ENCODE measurements at regions not wholly inside any gene's neighbourhood (a gene's known extent, or its start where the extent isn't known, plus 50 kb on each side); places are given as distances from the start of the nearest gene placed in this dataset.

- Histone ChIP-seq H4K20me1 (ENCODE audit: low read depth, low read length) (no peaks in the 10 kb centered on the region), H3K36me3 (ENCODE audit: low read length) (no peaks in the 10 kb centered on the region), H3K9ac (ENCODE audit: low read length) (no peak overlapping the region), H2AFZ (ENCODE audit: low read depth, low read length, severe bottlenecking) (no peak overlapping the region), H3K4me3 (ENCODE audit: insufficient read depth, low read length, poor library complexity, severe bottlenecking) (no peak overlapping the region), H3K9me2 (replicated peaks; ENCODE audit: insufficient read depth, low read length) (no peaks in the 10 kb centered on the region), H3K79me2 (ENCODE audit: insufficient read depth, low read length) (no peaks in the 10 kb centered on the region), H3K27me3 (ENCODE audit: low read length) (no peaks in the 10 kb centered on the region), H3K27ac (ENCODE audit: low read depth, low read length) (no peak overlapping the region), H3F3A (ENCODE audit: insufficient read depth) (no peaks in the 10 kb centered on the region), H3K4me2 (ENCODE audit: low read depth, low read length, poor library complexity, severe bottlenecking) (no peak overlapping the region), H3K9me3 (ENCODE audit: insufficient read depth, low read length) (0 out of 2 replicates have a peak, but pooled peaks cover 5% of the 10 kb centered on the region)
- no peak for TF ChIP-seq EZH2phosphoT487 (conservative IDR thresholded peaks at IDR 0.05; ENCODE audit: low read length)
- TF ChIP-seq CTCF (IDR thresholded peaks at IDR 0.05; ENCODE audit: insufficient read depth, low read length, poor library complexity, severe bottlenecking) = no peak
These were observed 165.8 kb upstream of the CTTNBP2NL start for GRCh38 chr1:112230232-112230631.

GRCh38 chr1:112231331-112231730 lies 164.7 kb upstream of the CTTNBP2NL start:
- no peaks in the 10 kb centered on the region for H3K79me2 ChIP-seq (ENCODE audit: insufficient read depth, low read length)
- no peak for TF ChIP-seq CTCF (IDR thresholded peaks at IDR 0.05; ENCODE audit: insufficient read depth, low read length, poor library complexity, severe bottlenecking)
- TF ChIP-seq EZH2phosphoT487 (conservative IDR thresholded peaks at IDR 0.05; ENCODE audit: low read length) = no peak
- no peaks in the 10 kb centered on the region for H3F3A ChIP-seq (ENCODE audit: insufficient read depth)

GRCh38 chr1:112232848-112233247 lies 163.2 kb upstream of the CTTNBP2NL start:
- no peaks in the 10 kb centered on the region for H3K27me3 ChIP-seq (ENCODE audit: low read length)
- no peaks in the 10 kb centered on the region for H3K36me3 ChIP-seq (ENCODE audit: low read length)
- no peak overlapping the region for H3K4me2 ChIP-seq (ENCODE audit: low read depth, low read length, poor library complexity, severe bottlenecking)
- H3F3A ChIP-seq (ENCODE audit: insufficient read depth) = no peaks in the 10 kb centered on the region
- 0 out of 2 replicates have a peak, but pooled peaks cover 5% of the 10 kb centered on the region for H3K9me3 ChIP-seq (ENCODE audit: insufficient read depth, low read length)
- H3K9me2 ChIP-seq (replicated peaks; ENCODE audit: insufficient read depth, low read length) = no peaks in the 10 kb centered on the region
- H3K4me3 ChIP-seq (ENCODE audit: insufficient read depth, low read length, poor library complexity, severe bottlenecking) = no peak overlapping the region
- no peak overlapping the region for H3K9ac ChIP-seq (ENCODE audit: low read length)
- TF ChIP-seq CTCF (IDR thresholded peaks at IDR 0.05; ENCODE audit: insufficient read depth, low read length, poor library complexity, severe bottlenecking) (no peak), EZH2phosphoT487 (conservative IDR thresholded peaks at IDR 0.05; ENCODE audit: low read length) (no peak)
- no peaks in the 10 kb centered on the region for H3K79me2 ChIP-seq (ENCODE audit: insufficient read depth, low read length)
- no peak overlapping the region for H2AFZ ChIP-seq (ENCODE audit: low read depth, low read length, severe bottlenecking)
- H4K20me1 ChIP-seq (ENCODE audit: low read depth, low read length) = no peaks in the 10 kb centered on the region
- no peak overlapping the region for H3K27ac ChIP-seq (ENCODE audit: low read depth, low read length)

More at GRCh38 chr1:112231331-112231730, 164.7 kb upstream of the CTTNBP2NL start:
- H3K4me2 ChIP-seq (ENCODE audit: low read depth, low read length, poor library complexity, severe bottlenecking) = no peak overlapping the region
- no peak overlapping the region for H3K27ac ChIP-seq (ENCODE audit: low read depth, low read length)
- H4K20me1 ChIP-seq (ENCODE audit: low read depth, low read length) = no peaks in the 10 kb centered on the region
- H3K9me3 ChIP-seq (ENCODE audit: insufficient read depth, low read length) = 0 out of 2 replicates have a peak, but pooled peaks cover 5% of the 10 kb centered on the region
- H3K27me3 ChIP-seq (ENCODE audit: low read length) = no peaks in the 10 kb centered on the region
- no peaks in the 10 kb centered on the region for H3K9me2 ChIP-seq (replicated peaks; ENCODE audit: insufficient read depth, low read length)
- no peak overlapping the region for H2AFZ ChIP-seq (ENCODE audit: low read depth, low read length, severe bottlenecking)
- H3K4me3 ChIP-seq (ENCODE audit: insufficient read depth, low read length, poor library complexity, severe bottlenecking) = no peak overlapping the region
- H3K36me3 ChIP-seq (ENCODE audit: low read length) = no peaks in the 10 kb centered on the region
- H3K9ac ChIP-seq (ENCODE audit: low read length) = no peak overlapping the region
